ENCODE measurements at regions not wholly inside any gene's neighbourhood (a gene's known extent, or its start where the extent isn't known, plus 50 kb on each side); places are given as distances from the start of the nearest gene placed in this dataset.

DNA sequence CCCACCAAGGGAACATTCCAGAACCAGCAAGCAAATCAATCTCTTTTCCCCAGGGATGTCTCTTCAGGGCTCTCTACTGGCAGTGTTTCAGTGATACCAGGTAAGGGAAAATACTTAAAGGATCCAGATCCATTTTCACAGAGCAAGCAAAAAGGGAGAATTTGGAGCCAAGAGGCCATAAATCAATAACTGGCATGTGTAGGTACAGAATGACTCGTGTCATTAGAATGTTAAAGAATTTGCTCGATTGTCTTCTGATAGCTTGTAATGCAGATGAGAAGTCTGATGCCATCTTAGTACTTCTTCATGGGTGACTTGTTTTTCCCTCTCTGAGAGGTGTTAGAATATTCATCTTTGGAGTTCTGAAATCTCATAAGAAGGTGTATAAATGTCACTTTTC lies 242.9 kb downstream of the KTN1 start:
- Histone ChIP-seq H3K4ac (ENCODE audit: low read depth, low read length) (no peak overlapping the region), H4K91ac (ENCODE audit: insufficient read depth, low read depth, low read length) (no peak overlapping the region), H3K79me1 (ENCODE audit: low read depth in 1 of 2, low read length in 2 of 2) (no peaks in the 10 kb centered on the region), H3K27ac (ENCODE audit: insufficient read depth, low read length) (no peak overlapping the region), H2AK9ac (replicated peaks; ENCODE audit: low read depth, low read length, poor library complexity) (no peak overlapping the region), H3K9ac (ENCODE audit: low read depth, low read length) (no peak overlapping the region), H4K5ac (ENCODE audit: low read depth, low read length) (no peak overlapping the region), H3K4me3 (ENCODE audit: insufficient read depth, low read depth, low read length) (no peak overlapping the region), H2AK5ac (ENCODE audit: low read depth, low read length) (no peak overlapping the region), H3K18ac (ENCODE audit: low read depth, low read length) (no peak overlapping the region), H2AFZ (replicated peaks; ENCODE audit: low read length, poor library complexity) (no peak overlapping the region), H2BK5ac (ENCODE audit: low read depth, low read length, poor library complexity, severe bottlenecking) (no peak overlapping the region), H3K4me2 (ENCODE audit: low read depth, low read length) (no peak overlapping the region), H4K8ac (ENCODE audit: low read depth in 2 of 2, low read length in 2 of 2) (no peak overlapping the region), H4K20me1 (ENCODE audit: insufficient read depth, low read length) (no peaks in the 10 kb centered on the region), H3K14ac (replicated peaks; ENCODE audit: low read depth, low read length) (no peak overlapping the region), H3K36me3 (ENCODE audit: control insufficient read depth, insufficient read depth, low read length) (no peaks in the 10 kb centered on the region), H3K4me1 (ENCODE audit: control insufficient read depth, insufficient read depth, low read length) (no peaks in the 10 kb centered on the region), H2BK120ac (ENCODE audit: low read depth, low read length) (no peak overlapping the region), H3K9me3 (ENCODE audit: control insufficient read depth, insufficient read depth, low read length) (peaks cover 4% of the 10 kb centered on the region), H2BK20ac (ENCODE audit: low read depth, low read length) (no peak overlapping the region), H3K56ac (ENCODE audit: extremely low read depth, insufficient read depth, low read length) (no peak overlapping the region), H3K23ac (ENCODE audit: low read depth, low read length) (no peak overlapping the region), H3K9me1 (ENCODE audit: insufficient read depth, low read length) (no peaks in the 10 kb centered on the region), H2BK15ac (ENCODE audit: low read depth, low read length) (no peak overlapping the region), H3K27me3 (ENCODE audit: control insufficient read depth, insufficient read depth, low read length) (peaks cover 7% of the 10 kb centered on the region)
- no CpG with 5 or more reads among the region's 2 CpGs for WGBS, 2 experiments (ENCODE audit: extremely low coverage in 2 of 2, insufficient read length in 1 of 2)
- BruUV-seq (replicated peaks), result no TSS peak
- ATAC-seq (ENCODE audit: low read depth) (no peak), DNase-seq (no peak)
- ChIA-PET POLR2A (ENCODE audit: unreplicated experiment) (no interaction called here), CTCF (no interaction called here)
- intact Hi-C loops (cut with micrococcal nuclease) (no loop called here), dilution Hi-C loops (cut with HindIII; ENCODE audit: low sequenced_read_pairs, unreplicated experiment) (no loop called here), in situ Hi-C loops (cut with MboI; ENCODE audit: low sequenced_read_pairs) (no loop called here)
- TF ChIP-seq CTCF (conservative IDR thresholded peaks at IDR 0.05; ENCODE audit: low read depth, low read length) (no peak), CHD1 (IDR thresholded peaks at IDR 0.05; ENCODE audit: low read depth, low read length) (no peak), USF2 (IDR thresholded peaks at IDR 0.05; ENCODE audit: low read depth, low read length) (no peak), RAD21 (IDR thresholded peaks at IDR 0.05; ENCODE audit: low read length) (no peak), MXI1 (IDR thresholded peaks at IDR 0.05; ENCODE audit: borderline replicate concordance, low read depth, low read length) (no peak), POLR2A (IDR thresholded peaks at IDR 0.05; ENCODE audit: low read depth, low read length) (no peak), BHLHE40 (IDR thresholded peaks at IDR 0.05; ENCODE audit: low read depth, low read length) (no peak), RFX5 (IDR thresholded peaks at IDR 0.05; ENCODE audit: low read depth, low read length) (no peak), NFE2L2 (IDR thresholded peaks at IDR 0.05; ENCODE audit: low read depth, low read length) (no peak), MAZ (IDR thresholded peaks at IDR 0.05; ENCODE audit: borderline replicate concordance, low read depth, low read length) (no peak), MAFK (IDR thresholded peaks at IDR 0.05; ENCODE audit: low read depth, low read length) (no peak), FOS (IDR thresholded peaks at IDR 0.05; ENCODE audit: low read depth, low read length) (no peak), SMC3 (IDR thresholded peaks at IDR 0.05; ENCODE audit: low read depth, low read length) (no peak), CEBPB (IDR thresholded peaks at IDR 0.05; ENCODE audit: low read depth, low read length) (no peak), ELK1 (IDR thresholded peaks at IDR 0.05; ENCODE audit: borderline replicate concordance, low read depth, low read length) (no peak), RCOR1 (IDR thresholded peaks at IDR 0.05; ENCODE audit: insufficient replicate concordance, low read length) (no peak)
